Endothelial cell of umbilical vein (primary cell): ENCODE measurements at regions not wholly inside any gene's neighbourhood (a gene's known extent, or its start where the extent isn't known, plus 50 kb on each side); places are given as distances from the start of the nearest gene placed in this dataset.

Experiments
- CTCF ChIP-seq, 2 donors: IDR thresholded peaks; 1 replicate in 1 of 2; 2 replicates in 1 of 2; pipeline ENCODE4 v1.5.1; 2011; ENCODE audit warnings: low read length in 2 of 2, mild to moderate bottlenecking in 2 of 2, moderate library complexity in 2 of 2, control low read depth in 1 of 2, inconsistent platforms in 1 of 2, low read depth in 1 of 2; ENCODE audit not compliant: insufficient read depth in 1 of 2; ENCODE audit errors: extremely low read depth in 1 of 2
- EZH2 ChIP-seq: IDR thresholded peaks from 2 replicates; pipeline ENCODE4 v1.6.1; 2012; ENCODE audit warnings: borderline replicate concordance, low read depth, mild to moderate bottlenecking, moderate library complexity, low read length, inconsistent platforms; ENCODE audit not compliant: severe bottlenecking
- JUN ChIP-seq: IDR thresholded peaks from 2 replicates; pipeline ENCODE4 v1.6.1; 2011; ENCODE audit warnings: borderline replicate concordance, low read depth; ENCODE audit not compliant: insufficient read length, insufficient read depth
- MAX ChIP-seq: IDR thresholded peaks from 2 replicates; pipeline ENCODE4 v1.6.1; 2011; ENCODE audit not compliant: insufficient read depth, insufficient read length
- MYC ChIP-seq: IDR thresholded peaks from one replicate; pipeline ENCODE4 v1.6.1; 2011; ENCODE audit warnings: mild to moderate bottlenecking, low read depth, low read length
- POLR2A ChIP-seq: IDR thresholded peaks from 2 replicates; pipeline ENCODE4 v1.6.1; 2012; ENCODE audit warnings: low read depth, mild to moderate bottlenecking, control low read depth, low read length
- POLR2AphosphoS5 ChIP-seq: IDR thresholded peaks from 2 replicates; pipeline ENCODE4 v1.6.1; 2012; ENCODE audit warnings: low read depth, mild to moderate bottlenecking, control low read depth, low read length, moderate library complexity; ENCODE audit not compliant: insufficient read depth

DNA sequence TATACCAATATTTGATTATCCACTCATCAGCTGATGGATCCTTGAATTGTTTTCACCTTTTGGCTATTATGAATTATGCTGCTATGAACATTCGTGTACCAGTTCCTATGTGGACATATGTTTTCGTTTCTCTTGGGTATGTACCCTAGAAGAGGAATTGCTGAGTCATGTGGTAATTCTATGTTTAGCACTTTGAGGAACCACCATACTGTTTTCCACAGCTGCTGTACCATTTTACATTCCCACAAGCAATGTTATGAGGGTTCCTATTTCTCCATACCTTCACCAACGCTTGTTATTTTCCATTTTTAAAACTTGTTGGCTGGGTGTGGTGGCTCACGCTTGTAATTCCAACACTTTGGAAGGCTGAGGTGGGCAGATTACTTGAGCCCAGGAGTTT lies 62.9 kb downstream of the RPLP1 start:
- TF ChIP-seq CTCF (IDR thresholded peaks at IDR 0.05; ENCODE audit: extremely low read depth in 1 of 2, insufficient read depth in 1 of 2, low read depth in 1 of 2, low read length in 2 of 2): no peak
- TF ChIP-seq POLR2AphosphoS5: no peak
- no peak for TF ChIP-seq JUN
- no peak for TF ChIP-seq POLR2A
- TF ChIP-seq MYC: no peak
- no peak for TF ChIP-seq EZH2
- TF ChIP-seq MAX: no peak
